ENCODE measurements at regions not wholly inside any gene's neighbourhood (a gene's known extent, or its start where the extent isn't known, plus 50 kb on each side); places are given as distances from the start of the nearest gene placed in this dataset.

GRCh38 chr22:44404341-44405020, 91.7 kb upstream of the SHISAL1 start:
- DNase-seq (ENCODE audit: extremely low read depth in 1 of 11, low read depth in 9 of 11, low spot score in 4 of 11), result no peak

GRCh38 chr22:44403602-44404329, 91.0 kb upstream of the SHISAL1 start:
- no peak for DNase-seq (ENCODE audit: extremely low read depth in 1 of 11, low read depth in 9 of 11, low spot score in 4 of 11)

- DNase-seq (ENCODE audit: extremely low read depth in 1 of 11, low read depth in 9 of 11, low spot score in 4 of 11), result no peak
Measured at GRCh38 chr22:44403166-44403565, 90.4 kb upstream of the SHISAL1 start.

GRCh38 chr22:44402196-44403111, 89.7 kb upstream of the SHISAL1 start:
- DNase-seq (ENCODE audit: extremely low read depth in 1 of 11, low read depth in 9 of 11, low spot score in 4 of 11), result no peak

- no peak for DNase-seq (ENCODE audit: extremely low read depth in 1 of 11, low read depth in 9 of 11, low spot score in 4 of 11)
Measured at GRCh38 chr22:44401783-44402110, 89.0 kb upstream of the SHISAL1 start.

- no peak for DNase-seq (ENCODE audit: extremely low read depth in 1 of 11, low read depth in 9 of 11, low spot score in 4 of 11)
Measured at GRCh38 chr22:44400763-44401060, 88.0 kb upstream of the SHISAL1 start.

GRCh38 chr22:44399906-44400762, 87.4 kb upstream of the SHISAL1 start:
- DNase-seq (ENCODE audit: extremely low read depth in 1 of 11, low read depth in 9 of 11, low spot score in 4 of 11), result no peak

GRCh38 chr22:44398856-44399837, 86.4 kb upstream of the SHISAL1 start:
- no peak for DNase-seq (ENCODE audit: extremely low read depth in 1 of 11, low read depth in 9 of 11, low spot score in 4 of 11)

GRCh38 chr22:44396727-44397722, 84.3 kb upstream of the SHISAL1 start:
- DNase-seq (ENCODE audit: extremely low read depth in 1 of 11, low read depth in 9 of 11, low spot score in 4 of 11), result no peak

- no peak for DNase-seq (ENCODE audit: extremely low read depth in 1 of 11, low read depth in 9 of 11, low spot score in 4 of 11)
Measured at GRCh38 chr22:44396021-44396726, 83.4 kb upstream of the SHISAL1 start.

GRCh38 chr22:44395118-44396005, 82.6 kb upstream of the SHISAL1 start:
- no peak for DNase-seq (ENCODE audit: extremely low read depth in 1 of 11, low read depth in 9 of 11, low spot score in 4 of 11)

- DNase-seq (ENCODE audit: extremely low read depth in 1 of 11, low read depth in 9 of 11, low spot score in 4 of 11), result no peak
Measured at GRCh38 chr22:44394246-44395117, 81.7 kb upstream of the SHISAL1 start.

GRCh38 chr22:44393066-44393465, 80.3 kb upstream of the SHISAL1 start:
- DNase-seq (ENCODE audit: extremely low read depth in 1 of 11, low read depth in 9 of 11, low spot score in 4 of 11), result no peak

GRCh38 chr22:44392446-44392921, 79.7 kb upstream of the SHISAL1 start:
- no peak for DNase-seq (ENCODE audit: extremely low read depth in 1 of 11, low read depth in 9 of 11, low spot score in 4 of 11)
